ENCODE measurements at regions not wholly inside any gene's neighbourhood (a gene's known extent, or its start where the extent isn't known, plus 50 kb on each side); places are given as distances from the start of the nearest gene placed in this dataset.

GRCh38 chr13:22091222-22091970 is 420.5 kb downstream of the FGF9 start:
- TF ChIP-seq CTCF (IDR thresholded peaks at IDR 0.05; ENCODE audit: low read length) = no peak
- TF ChIP-seq EZH2 (IDR thresholded peaks at IDR 0.05; ENCODE audit: borderline replicate concordance, low read length) = no peak
